GM18868 (cell line): ENCODE measurements at regions not wholly inside any gene's neighbourhood (a gene's known extent, or its start where the extent isn't known, plus 50 kb on each side); places are given as distances from the start of the nearest gene placed in this dataset.
"Not testable (repeated sequence)": the region's sequence is repeated elsewhere in the genome, so short reads cannot be mapped to it uniquely, and the experiment has no call there.

Experiments
- ATAC-seq: cut with Tn5 transposase; IDR thresholded peaks from one replicate; pipeline ENCODE4 v1.9.1; 2021; ENCODE audit warnings: mild to moderate bottlenecking, moderate library complexity; ENCODE audit not compliant: unreplicated experiment

DNA sequence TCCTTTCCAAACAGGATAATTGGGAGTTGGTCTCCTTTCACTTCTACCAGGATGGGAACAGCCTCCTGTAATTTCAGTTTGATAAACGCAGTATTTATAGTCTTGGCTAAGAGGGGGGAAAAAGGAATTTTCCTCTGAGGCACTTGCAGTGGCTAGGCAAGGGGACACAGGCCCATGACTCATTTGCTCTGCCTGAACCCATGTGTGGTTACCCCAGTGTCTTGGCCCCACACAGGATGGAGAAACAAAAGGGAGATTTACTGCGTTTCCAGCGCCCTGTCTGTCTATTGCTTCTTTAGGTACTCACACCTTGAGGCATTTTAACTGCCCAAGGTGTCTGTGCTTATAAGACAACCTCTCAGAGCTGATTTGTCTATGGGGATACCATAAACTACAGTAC, 74.8 kb upstream of the NEDD9 start:
- ATAC-seq: no peak

DNA sequence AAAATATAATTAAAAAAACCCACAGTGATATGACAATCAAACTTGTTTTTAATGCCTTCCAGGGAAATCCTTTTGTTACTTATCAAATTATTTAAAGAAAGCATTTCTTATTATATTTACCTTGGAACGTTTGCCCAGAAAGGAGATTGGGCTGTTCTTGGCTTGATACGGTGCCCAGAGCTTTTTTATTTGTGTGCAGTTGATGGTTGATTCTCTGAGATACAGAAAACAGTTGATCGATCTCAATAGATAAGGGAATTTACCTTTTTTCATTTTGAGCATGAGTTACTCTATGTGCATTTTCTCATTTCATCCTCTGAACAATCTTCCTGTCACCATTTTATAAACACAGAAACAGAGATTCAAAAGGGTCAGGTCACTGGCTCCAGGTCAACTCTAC, 72.5 kb upstream of the NEDD9 start:
- ATAC-seq: no peak

DNA sequence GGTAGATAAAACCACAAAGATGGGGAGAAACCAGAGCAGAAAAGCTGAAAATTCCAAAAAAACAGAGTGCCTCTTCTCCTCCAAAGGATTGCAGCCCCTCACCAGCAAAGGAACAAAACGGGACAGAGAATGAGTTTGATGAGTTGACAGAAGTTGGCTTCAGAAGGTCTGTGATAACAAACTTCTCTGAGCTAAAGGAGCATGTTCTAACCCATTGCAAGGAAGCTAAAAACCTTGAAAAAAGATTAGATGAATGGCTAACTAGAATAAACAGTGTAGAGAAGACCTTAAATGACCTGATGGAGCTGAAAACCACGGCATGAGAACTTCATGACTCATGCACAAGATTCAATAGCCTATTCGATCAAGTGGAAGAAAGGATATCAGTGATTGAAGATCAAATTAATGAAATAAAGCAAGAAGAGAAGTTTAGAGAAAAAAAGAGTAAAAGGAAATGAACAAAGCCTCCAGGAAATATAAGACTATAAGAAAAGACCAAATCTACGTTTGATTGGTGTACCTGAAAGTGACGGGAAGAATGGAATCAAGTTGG, 67.5 kb upstream of the NEDD9 start:
- not testable (repeated sequence) for ATAC-seq

DNA sequence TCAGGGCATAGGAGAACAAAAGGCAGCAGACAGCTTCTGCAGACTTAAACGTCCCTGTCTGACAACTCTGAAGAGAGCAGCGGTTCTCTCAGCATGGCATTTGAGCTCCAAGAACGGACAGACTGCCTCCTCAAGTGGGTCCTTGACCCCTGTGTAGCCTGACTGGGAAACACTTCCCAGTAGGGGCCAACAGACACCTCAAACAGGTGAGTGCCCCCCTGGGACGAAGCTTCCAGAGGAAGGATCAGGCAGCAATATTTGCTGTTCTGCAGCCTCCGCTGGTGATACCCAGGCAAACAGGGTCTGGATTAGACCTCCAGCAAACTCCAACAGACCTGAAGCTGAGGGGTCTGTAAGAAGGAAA, 66.9 kb upstream of the NEDD9 start:
- not testable (repeated sequence) for ATAC-seq

GRCh38 chr6:11298651-11299420, 66.4 kb upstream of the NEDD9 start:
- ATAC-seq: no peak

GRCh38 chr6:11297376-11297729, 64.9 kb upstream of the NEDD9 start:
- no peak for ATAC-seq

GRCh38 chr6:11296449-11297375, 64.2 kb upstream of the NEDD9 start:
- ATAC-seq: no peak

DNA sequence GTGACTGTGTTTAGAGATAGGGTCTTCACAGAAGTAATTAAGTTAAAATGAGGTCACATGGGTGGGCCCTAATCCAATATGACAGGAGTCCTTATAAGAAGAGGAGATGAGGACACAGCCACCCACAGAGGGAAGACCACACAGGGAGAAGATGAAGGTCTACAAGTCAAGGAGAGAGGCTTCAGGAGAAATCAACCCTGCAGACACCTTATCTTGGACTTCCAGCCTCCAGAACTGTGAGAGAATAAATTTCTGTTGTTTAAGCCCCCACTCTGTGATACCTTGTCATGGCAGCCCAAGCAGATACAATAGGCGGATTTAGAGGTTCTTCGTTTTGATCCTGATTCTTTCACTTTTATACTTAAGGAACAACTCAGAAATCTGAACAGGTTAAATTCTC, 63.5 kb upstream of the NEDD9 start:
- ATAC-seq: no peak

DNA sequence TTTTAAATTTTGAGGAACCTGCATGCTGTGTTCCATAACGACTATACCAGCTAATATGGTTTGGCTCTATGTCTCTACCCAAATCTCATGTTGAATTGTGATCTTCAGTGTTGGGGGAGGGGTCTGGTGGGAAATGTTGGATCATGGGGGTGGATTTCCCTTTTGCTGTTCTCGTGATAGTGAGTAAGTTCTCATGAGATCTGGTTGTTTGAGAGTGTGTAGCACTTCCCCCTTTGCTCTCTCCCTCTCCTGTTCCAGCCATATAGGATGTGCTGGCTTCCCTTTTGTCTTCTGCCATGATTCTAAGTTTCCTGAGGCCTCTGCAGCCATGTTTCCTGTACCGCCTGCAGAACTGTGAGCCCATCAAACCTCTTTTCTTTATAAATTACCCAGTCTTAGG, 61.8 kb upstream of the NEDD9 start:
- ATAC-seq: no peak

- no peak for ATAC-seq
These were observed 60.2 kb upstream of the NEDD9 start for GRCh38 chr6:11292594-11293236.

- no peak for ATAC-seq
These were observed 59.6 kb upstream of the NEDD9 start for GRCh38 chr6:11292091-11292490.

- no peak for ATAC-seq
These were observed 59.1 kb upstream of the NEDD9 start for GRCh38 chr6:11291582-11291981.

- ATAC-seq: no peak
These were observed 57.6 kb upstream of the NEDD9 start for GRCh38 chr6:11290027-11290426.

DNA sequence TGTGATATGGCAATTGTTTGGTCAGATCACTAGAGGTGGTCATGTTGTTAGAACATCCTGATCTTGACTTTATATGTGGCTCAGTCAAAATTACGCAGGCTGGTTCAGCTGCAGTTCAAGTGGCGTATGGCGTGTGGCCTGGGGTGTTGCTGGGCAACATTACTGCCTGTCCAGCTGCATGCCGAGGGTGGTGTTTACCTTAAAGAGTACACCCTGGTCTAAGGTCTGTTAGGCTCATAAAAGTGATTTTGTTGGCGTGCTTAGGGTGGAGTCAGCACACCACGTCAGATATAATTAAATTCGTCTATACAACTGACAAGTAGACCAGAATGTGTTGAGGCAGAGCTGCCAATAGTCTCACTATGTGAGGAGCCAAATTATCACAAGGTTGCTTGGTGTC, 55.6 kb upstream of the NEDD9 start:
- no peak for ATAC-seq

DNA sequence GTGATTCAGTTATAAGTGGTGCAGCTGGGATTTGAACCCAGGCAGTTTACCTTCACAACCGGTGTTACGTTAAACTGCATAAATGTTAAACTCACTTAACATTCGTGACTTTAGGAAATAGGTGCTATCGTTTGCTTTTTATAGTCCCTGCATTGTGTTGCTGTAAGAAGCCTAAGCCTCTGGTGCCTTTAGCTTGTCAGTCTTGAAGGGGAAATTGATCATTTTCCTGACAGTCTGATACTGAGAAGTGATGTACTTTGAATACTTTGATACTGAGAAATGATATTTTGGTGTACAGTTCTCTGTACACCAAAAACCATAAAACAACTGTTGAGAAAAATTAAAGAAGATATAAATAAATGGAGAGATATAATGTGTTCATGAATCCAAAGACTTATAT, 52.5 kb upstream of the NEDD9 start:
- no peak for ATAC-seq

DNA sequence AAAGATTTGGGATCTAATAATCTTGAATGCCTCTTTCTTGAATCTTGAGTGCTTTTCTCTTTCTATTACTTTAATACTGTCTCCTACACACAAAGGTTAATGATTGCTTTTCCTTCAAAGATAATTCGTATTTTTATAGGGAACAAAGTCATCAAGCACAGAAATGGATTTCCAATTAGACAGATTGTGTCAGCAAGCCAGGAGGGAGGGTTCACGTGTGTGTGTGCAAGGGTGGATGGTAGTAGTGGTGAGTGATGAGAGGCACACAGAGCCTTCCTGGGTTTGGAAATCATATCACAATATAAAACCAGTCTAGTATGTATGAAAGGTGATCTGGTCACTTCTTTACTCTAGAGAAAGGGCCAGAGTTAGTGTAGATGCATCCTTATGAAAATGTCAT, 51.2 kb upstream of the NEDD9 start:
- no peak for ATAC-seq

DNA sequence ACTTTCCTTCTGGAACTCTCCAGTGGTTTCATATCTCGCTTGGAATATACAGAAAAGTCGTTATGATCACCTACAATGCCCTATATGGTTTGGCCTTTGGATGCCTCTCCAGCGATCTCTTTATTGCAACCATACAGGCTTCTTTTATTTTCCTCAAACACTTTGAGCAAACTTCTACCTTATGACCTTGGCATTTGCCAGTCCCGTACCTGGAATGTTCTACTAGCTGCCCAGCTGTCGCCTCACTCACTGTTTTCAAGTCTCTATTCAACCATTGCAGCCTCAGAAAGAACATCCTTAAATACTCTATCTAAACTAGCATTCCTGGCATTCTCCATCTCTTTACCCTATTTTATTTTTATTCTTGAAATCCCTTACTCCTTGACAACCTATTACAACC, 50.4 kb upstream of the NEDD9 start:
- ATAC-seq: no peak
